HG03571 (cell line): ENCODE measurements at regions not wholly inside any gene's neighbourhood (a gene's known extent, or its start where the extent isn't known, plus 50 kb on each side); places are given as distances from the start of the nearest gene placed in this dataset.

Experiments used
- ATAC-seq: cut with Tn5 transposase; IDR thresholded peaks from one replicate; pipeline ENCODE4 v1.9.1; 2021; ENCODE audit not compliant: unreplicated experiment

DNA sequence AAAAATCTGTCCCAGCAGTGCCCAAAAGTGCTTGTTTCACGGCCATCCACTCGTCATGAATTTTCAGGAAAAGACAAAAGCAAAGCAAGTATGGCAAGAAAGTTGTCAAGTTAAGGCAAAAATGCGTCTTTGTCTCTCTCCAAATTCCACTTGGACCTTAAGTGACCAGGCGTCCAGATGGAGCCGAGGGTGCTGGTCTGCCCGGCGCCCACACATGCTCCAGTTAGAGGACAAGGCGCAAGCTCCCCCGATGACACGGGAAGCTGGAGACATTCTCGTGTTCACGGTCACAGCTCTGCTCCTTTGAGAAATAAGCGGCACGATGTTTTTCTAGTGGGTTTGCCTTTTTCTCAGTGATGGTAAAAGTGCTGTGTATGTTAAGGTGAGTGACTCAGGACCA is 219.0 kb downstream of the BRD1 start:
- ATAC-seq: no peak

DNA sequence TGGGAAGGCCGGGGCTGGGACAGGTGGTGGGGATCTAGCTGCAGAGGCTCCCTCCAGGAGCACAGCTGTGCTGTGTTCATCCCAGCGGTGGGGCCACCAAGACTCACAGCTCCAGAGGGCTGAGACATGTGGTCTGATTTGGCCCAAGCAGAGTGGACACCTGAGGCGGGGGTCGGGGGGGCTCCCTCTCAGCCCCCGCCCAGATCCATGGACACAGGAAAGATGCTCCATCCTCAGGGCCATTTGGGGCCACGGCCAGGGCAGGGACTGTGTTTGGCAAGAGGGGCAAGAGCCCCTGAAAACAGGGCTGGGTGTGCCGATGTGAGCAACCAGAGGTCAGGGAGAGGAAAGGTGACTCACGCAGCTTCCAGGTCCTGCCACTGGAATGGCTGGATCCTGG is 219.4 kb downstream of the BRD1 start:
- no peak for ATAC-seq

DNA sequence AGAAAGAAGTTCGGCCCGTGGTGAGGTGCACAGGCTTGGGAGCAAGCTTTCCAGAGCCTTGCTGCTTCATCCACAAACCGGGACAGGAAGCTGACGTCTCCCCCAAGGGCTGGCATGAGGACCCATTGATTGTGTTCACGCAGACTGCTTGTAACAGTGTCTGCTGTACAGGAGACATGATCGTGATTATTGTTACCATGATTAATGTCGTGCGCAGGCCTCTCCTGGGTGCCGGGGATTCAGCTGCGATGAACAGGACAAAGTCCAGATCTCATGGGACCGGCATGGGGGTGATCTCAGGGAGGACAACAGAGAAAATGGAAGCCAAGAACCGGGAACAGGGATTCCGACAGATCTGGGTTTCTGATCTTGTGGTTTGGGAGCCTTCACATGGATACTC is 219.9 kb downstream of the BRD1 start:
- ATAC-seq: no peak

DNA sequence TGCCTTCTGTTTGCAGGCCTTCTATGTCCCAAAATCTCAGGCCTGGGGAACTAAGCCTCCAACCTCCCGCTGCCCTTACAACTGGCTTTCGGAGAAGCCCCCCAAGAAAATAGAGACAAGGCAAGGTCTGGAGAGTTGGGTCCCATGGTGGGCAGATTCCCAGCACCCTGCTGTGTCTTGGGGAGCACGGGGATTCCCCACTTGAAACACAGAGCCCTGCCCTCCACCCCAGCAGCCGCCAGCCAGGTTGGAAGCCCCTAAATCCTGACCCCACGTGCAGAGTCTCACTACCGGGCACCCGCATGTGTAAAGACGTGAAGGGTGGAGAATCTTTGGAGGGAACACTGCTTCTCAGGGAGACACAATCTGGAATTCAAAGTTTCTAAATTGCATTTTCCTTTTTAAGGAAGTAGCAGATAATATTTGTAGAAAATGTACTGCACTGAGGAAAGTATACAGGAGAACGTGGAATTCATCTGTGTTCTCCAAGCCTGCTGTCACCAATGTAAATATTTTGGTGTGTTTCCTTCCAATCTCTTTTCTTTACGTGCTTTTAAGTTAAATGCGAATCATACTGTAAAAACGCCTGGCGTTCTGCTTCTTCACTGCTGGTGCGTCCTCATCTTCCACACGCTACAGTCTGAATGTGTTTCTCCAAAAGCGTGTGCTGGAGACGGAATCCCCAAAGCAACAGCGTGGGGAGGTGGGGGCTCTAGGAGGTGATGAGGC is 220.9 kb downstream of the BRD1 start:
- ATAC-seq: no peak

DNA sequence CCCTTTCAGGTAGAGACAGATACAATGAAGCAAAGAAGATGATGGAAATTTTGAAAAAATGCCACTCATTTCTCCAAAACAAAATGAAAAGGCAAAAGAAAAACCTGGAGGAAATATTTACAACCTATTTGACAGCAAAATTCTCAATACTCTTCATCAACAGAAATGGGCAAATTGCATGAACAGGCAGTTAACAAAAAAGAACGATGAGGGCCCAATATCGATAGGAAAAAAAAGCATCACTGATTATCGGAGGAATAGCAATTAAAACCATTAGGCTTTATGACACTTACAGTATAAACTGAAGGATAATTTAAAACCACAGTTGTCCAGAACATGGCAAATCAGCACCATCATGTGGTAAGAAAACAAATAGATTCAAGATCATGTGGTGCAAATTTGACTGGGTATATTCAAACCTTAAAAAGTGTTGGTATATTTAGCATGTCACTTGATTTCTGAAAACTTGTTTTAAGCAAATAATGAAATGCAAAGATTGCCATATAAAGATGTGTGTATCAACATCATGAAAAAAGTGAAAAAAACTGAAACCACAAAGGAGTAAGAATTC is 222.9 kb downstream of the BRD1 start:
- ATAC-seq: no peak

DNA sequence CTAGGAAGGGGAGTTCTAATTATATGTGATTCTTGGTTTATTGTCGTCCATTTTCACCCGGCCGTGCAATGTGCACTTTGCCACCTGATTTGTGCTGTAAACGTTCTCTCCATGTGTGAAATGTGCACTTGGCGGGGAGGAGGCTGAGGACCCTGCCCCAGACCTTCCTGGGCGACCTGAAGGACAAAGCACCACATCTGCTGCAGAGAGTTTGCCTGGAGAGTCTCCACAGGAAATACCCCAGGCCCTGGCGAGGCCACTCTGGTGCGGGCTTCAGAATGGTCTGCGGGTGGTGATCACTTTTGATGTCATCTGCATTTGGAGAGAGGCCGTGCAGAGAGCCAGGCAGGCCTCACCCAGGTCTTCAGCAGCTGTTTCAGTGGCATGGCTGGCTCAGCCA is 224.7 kb downstream of the BRD1 start:
- ATAC-seq: no peak

DNA sequence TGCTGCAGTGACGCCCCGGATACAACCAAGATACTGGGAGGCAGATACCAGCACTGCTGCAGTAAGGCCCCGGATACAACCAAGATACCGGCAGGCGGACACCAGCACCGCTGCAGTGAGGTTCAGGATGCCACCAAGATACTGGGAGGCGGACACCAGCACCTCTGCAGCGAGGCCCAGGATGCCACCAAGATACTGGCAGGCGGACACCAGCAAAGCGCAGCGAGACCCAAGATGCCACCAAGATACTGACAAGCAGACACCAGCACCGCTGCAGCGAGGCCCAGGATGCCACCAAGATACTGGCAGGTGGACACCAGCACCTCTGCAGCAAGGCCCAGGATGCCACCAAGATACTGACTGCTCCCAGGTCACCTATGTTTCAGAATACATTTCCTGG is 225.2 kb downstream of the BRD1 start:
- ATAC-seq: no peak

DNA sequence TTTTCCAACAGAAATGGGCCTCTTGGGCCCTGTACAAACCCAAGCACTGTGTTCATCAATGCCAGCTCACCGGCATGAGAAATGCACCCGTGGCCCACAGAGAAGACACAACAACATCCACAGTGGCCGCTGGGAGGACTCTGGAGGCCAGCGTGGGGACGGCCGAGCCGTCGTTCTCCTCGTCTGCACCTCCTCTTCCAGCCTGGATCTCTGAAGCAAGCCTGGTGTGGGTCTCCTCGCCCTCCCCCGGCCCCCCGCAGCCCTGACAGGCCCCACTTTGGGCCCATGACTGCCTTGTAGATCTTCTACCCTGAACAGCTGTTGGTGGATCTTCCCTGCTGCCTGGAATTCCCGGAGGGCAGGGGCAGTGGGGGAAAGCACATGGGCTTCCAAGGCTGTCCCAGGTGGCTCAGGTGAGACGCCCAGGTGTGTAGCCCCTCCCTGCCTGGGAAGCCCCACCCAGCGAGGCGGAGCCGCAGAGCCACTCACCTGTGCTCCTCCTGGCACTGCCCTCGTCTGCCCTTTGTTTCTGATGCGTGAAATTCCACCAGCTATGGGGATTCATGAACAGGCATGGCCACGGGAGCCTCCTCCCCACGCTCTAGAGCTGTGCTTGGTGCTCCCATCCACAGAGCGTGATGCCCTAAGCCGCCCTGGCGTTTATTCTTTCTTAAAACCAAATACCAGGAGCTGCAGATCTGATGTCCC is 225.9 kb downstream of the BRD1 start:
- ATAC-seq: no peak

DNA sequence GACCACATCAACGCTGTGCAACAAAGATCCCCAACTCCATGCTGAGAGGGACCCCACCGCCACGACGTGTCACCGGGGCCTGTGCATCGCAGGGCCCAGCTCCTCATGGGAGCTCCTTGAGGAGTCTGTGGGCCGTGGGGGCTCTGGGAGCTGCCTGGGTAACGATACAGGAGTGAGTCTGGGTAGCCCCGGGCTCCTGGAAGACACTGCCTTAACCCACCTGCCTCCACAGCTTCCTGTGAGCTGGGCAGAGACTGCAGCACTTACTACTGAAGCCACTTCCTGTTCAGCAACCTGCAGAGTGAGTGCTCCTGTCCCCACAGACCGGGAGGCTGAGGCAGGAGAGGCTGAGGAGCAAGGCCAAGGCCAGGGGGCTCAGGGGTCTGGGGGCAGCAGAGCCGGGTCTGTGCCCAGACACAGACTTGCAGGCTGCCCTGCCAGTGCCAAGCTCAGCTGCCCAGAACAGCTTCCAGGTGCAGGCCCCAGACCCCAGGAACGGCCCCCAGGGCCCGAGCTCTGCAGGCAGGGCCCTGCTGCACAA is 226.7 kb downstream of the BRD1 start:
- no peak for ATAC-seq

DNA sequence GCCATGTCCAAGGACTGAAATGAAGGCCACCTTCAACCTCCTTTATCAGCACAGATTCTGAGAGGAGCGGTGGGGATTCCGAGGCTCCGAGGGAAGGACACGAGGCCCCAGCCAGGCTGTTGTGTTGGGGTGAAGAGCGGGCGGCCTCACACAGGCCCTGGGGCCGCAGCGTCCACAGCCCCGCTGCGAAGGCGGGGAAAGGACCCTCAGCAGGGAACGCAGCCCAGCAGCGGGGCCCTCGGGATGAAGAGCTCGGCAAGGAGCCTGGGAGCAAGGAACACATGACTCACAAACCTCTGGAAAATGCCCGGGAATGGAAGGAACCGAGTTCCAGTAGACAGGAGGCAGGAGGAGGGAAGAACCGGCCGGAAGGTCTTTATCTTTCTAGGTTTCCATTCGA is 227.2 kb downstream of the BRD1 start:
- no peak for ATAC-seq

DNA sequence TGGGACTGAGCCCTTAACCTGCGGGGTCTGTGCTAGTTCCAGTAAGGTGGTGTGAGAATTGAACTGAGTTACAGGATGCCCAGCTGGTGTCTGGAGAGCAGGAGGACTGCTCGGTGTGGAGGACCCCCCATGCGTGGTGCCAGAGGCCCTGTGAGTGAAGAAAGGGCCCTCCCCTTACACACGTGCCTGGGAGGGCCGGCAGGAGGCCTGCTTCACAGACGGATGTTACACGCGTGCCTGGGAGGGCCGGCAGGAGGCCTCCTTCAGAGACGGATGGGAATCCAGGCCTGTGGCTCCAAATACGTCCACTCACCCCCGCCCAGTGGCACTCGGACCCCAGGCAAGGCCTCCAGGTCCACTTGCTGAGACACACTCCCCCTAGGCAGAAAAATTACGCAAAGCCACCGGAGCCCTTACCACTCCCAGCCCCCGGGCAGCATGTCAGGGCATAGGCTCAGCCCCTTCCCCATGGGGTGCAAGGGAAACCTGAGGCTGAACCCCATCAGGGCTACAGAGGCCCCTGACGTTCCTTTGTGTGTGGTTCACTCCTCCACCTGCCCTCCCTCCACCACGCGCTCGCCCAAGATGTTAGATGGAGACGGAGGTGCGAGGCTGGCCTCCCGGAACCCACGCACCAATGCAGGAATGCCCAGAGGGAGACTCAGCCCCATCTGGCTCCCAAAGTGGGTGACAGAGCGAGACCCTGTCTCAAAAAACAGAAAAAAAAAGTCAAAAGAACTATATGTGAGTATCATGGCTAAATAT is 227.8 kb downstream of the BRD1 start:
- ATAC-seq: no peak

DNA sequence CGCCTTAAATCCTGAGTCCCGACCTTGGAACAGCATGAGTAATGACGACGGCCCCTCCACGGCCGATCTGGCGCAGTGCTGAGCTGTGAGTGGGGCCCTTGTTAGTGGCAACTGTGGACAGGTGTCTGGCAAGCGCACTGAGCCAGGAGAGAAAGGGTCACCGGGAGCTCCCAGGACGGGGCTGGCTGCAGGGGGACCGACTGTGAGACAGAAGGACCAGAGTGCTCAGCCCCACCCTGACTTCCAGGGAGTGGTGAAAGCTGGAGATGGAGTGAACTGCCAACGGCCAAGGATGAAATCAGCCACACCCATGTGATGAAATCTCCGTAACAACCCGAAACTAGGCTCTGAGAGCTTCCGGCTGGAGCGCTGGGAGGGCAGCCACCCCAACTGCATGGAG is 228.6 kb downstream of the BRD1 start:
- ATAC-seq: no peak

DNA sequence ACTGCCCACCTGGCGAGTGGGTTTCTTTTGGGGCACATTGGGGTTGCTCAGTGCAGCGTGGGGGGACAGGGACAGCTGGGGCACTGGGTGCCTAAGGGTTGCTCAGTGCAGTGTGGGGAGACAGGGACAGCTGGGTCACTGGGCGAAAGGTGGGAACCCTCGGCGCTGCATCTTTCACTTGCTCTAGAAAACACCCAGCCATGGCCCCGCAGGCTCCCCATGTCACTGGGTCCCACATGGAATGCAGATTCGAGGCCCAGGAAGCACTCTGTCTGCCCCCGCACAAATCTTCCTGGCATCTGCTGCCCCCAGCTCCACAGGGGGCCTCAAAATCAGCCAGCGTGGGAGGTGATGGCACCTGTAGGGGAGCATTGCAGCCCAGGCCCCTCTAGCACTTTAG is 229.3 kb downstream of the BRD1 start:
- ATAC-seq: no peak

DNA sequence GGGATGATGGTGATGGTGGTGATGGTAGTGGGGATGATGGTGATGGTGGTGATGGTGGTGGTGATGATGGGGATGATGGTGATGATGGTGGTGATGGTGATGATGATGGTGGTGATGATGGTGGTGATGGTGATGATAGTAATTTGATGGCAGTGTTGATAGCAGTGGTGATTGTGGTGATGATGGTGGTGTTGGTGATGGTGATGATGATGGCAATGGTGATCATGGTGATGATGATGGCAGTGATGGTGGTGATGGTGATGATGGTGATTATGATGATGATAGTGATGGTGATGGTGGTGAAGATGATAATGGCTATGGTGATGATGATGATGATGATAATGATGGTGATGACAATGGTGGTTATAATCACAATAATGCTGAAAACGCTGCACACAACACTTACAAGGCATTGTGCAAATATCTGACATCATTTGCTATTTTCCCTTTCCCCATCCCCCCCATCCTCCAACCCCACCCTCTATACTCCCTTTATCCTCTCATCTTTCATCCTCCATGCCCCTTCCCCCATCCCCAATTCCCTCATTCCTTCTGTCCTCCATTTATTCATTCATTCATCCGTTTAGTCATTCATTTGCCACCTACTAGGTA is 230.1 kb downstream of the BRD1 start:
- no peak for ATAC-seq

DNA sequence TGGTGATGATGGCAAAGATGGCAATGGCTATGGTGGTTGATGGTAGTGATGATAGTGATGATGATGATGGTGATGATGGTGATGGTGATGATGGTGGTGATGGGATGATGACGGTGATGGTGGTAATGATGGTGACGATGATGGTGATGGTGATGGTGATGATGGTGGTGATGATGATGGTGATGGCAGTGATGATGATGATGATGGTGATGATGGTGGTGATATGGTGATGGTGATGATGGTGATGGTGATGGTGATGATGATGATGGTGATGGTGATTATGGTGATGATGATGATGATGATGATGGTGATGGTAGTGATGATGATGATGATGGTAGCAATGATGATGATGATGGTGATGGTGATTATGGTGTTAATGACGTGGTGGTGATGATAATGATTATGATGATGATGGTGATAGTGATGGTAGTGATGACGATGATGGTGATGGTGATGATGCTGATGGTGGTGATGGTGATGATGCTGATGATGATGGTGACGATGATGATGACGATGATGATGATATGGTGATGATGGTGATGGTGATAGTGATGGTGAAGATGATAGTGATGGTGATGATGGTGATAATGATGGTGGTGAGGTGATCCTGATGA is 232.1 kb downstream of the BRD1 start:
- no peak for ATAC-seq

DNA sequence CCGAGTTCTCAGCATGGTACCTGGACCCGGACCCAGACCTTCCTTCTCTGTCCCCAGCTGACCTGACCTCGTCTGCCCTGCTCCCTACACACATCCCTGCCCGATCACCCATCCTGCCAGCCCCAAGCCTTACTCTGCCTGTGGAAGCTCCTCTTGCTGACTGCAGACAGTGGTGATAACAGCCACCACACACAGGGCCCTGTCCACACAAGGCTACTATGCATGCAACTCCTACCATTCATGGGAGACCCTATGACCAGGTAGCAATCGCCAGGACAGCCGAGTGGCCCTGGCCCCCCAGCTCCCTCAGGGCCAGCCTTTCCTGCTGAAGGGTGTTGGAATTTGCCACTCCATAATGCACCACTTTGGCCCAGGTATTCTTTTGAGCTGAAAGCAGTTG is 233.6 kb downstream of the BRD1 start:
- ATAC-seq: no peak

DNA sequence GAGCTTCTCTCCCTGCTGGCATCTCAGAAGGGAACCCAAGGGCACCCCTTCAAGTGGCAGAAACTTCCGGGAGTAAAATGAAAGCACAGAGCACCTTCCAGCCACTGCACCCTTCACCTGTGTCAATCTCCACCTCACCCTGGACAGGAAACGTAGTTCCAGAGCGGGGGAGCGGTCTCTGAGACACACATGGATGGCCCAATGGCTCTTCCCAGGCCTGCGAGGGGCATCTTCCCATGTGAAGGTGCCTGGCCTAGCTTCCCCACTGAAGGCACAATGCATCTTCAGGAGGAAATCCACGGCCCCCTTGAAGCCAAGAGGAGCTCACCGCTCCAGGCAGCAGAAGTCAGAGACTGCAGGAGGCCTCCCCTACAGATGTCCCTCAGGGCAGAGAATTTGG is 234.2 kb downstream of the BRD1 start:
- no peak for ATAC-seq

DNA sequence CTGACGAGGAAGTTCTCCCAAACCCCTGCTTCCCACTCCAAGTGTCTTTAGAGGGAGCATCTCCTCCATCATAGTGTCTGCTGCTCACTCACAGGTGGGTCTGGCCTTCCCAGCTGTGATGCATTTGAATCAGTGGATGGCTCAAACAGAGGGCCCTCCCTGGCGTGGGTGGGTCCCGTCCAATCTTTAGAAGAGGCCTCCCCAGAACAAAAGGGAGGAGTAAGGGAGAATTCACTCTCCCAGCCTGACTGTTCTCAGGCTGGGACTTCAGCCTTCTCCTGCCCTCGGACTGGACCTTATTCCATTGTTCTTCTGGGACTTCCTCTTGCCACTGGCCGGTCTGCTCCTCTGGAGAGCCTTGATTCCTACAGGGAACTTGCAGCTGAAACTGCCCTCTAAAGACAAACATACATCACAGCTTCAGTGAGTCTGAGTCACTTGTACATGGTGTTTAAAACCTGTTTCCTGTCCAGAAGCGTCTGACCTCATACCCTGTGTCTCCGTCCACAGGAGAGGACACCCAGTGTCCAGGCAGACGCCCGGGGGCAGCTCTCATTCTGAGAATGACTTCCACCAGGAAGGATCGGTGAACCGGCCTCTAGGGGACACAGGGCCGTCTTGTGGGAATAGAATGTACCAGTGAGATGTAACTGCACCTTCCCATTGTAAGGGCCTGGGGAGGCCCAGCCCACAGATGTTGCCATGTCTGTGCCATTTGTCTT is 234.7 kb downstream of the BRD1 start:
- no peak for ATAC-seq

DNA sequence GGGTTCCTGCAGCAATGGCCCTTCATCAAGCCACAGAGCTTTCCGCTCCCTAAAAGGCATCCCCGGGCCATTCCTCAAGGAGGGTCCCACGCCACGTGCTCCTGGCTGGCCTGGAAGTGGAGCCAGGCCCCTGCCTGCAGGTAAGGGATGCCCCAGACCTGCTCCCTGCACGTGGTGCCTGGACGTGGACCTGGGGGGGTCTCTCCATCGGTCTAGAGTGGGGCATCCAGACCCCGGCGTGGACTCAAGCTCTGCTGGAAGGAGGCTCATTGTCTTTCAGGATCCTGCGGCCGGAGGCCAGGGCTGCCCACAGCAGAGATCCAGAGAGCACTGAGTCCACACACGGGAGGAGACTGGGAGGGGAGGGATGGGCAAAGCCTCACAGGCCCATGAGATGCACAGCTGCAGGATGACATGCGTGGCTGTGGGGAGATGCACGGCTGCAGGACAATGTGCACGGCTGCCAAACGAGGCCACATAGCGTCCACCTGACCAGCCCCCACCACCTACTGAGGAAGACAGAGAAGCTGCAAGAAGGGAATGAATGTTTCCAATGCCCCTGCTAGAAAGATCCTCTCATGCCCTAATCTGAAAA is 236.7 kb downstream of the BRD1 start:
- no peak for ATAC-seq

DNA sequence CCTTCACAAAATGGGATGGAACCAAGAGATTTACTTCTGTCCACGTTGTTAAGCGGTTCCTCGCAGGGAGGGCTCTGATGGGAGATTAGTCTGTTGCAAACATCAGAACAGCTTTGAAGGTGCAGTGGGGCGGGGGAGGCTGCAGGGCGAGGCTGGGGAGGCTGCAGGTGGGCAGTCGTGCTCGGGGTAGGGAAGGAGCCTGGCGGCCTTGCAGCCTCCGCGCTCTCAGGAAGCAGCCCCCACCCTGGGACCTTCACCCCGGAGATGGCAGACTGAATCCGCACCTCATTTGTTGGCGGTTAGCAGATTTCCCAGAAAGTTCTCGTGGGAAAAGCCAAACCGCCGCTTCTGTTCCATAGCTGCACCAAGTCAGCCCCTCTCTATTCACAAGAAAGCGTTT is 237.3 kb downstream of the BRD1 start:
- no peak for ATAC-seq
